GM18519 (cell line): ENCODE measurements at regions not wholly inside any gene's neighbourhood (a gene's known extent, or its start where the extent isn't known, plus 50 kb on each side); places are given as distances from the start of the nearest gene placed in this dataset.

Experiments
- ATAC-seq: cut with Tn5 transposase; IDR thresholded peaks from one replicate; pipeline ENCODE4 v1.9.1; 2021; ENCODE audit warnings: mild to moderate bottlenecking, moderate library complexity; ENCODE audit not compliant: unreplicated experiment, low FRiP score

GRCh38 chr4:111216791-111217190 lies 593.9 kb upstream of the PITX2 start:
- ATAC-seq: no peak

- ATAC-seq: no peak
These were observed 598.5 kb upstream of the PITX2 start for GRCh38 chr4:111221371-111221770.

GRCh38 chr4:111228396-111228795 lies 605.5 kb upstream of the PITX2 start:
- no peak for ATAC-seq

GRCh38 chr4:111228874-111229273 lies 606.0 kb upstream of the PITX2 start:
- no peak for ATAC-seq

DNA sequence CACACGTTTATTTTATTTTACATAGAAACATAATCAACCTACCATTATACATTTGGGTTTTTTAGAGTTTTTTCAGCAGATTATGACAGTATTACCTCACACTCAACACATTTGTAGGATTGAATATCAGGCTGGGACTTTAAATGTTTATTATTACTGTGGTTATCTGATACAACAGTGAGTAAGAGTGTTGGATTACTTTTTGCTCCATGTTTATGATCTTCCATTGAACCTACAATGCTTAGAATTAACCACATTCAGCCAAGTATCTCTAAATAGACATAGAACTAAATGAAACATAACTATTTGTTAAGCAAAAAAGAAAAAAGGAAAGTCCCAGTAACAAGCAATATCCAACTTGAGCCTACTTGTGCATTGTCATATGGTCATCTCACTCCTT lies 607.4 kb upstream of the PITX2 start:
- no peak for ATAC-seq

- ATAC-seq: no peak
These were observed 608.4 kb upstream of the PITX2 start for GRCh38 chr4:111231281-111231680.

- no peak for ATAC-seq
These were observed 612.1 kb upstream of the PITX2 start for GRCh38 chr4:111234939-111235338.

- no peak for ATAC-seq
These were observed 641.0 kb upstream of the PITX2 start for GRCh38 chr4:111263836-111264235.

- ATAC-seq: no peak
These were observed 644.1 kb upstream of the PITX2 start for GRCh38 chr4:111266937-111267336.

DNA sequence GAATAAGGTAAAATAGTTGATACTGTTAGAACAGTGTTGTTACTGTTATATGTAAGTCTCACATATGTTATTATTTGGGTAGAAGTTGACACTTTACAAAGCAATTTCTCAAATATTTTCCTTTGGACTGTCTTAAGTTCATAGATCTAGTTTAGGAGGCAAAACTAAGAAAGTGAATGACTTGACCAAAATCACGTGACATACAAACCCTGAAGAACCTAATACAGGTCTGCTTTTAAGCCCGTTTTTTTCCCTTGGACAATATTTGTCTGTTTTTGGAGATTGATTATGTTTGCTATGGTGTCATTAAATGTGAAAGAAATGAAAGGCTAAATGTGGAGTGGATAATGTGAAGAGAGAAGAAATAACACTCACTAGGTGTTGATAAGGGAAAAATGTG lies 644.9 kb upstream of the PITX2 start:
- ATAC-seq: no peak

DNA sequence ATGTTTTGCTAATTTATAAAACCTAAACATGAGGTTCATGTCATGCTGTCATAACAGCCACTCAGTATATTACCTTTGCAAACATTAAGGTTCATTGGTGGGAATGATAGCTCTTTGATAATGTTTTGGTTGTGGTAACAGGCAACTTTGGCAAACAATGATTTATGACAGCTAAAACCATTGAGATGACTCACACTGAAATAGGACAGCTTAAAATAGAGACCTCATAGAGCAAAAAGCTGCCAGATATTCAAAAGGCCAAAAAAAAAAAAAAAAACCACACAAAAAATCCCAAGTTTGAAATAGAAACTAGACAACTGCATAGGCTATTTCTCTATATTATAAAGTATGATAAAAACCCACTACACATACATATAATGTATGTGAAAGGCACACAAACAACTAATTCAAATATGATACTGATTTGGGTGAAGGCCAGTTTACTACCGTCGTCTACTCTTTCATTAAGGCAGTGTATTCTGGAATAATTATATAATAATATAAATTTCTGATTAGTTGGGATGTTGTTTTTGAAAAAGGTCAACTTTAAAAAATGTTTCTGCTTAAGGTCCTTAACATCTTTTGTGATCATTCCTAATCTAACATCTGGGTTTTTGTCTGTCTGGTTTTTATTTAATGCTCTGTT lies 646.0 kb upstream of the PITX2 start:
- peak; percentile 87 for ATAC-seq

GRCh38 chr4:111269439-111269838 lies 646.6 kb upstream of the PITX2 start:
- no peak for ATAC-seq

GRCh38 chr4:111274060-111274459 lies 651.2 kb upstream of the PITX2 start:
- ATAC-seq: no peak

GRCh38 chr4:111274486-111274885 lies 651.6 kb upstream of the PITX2 start:
- ATAC-seq: no peak

DNA sequence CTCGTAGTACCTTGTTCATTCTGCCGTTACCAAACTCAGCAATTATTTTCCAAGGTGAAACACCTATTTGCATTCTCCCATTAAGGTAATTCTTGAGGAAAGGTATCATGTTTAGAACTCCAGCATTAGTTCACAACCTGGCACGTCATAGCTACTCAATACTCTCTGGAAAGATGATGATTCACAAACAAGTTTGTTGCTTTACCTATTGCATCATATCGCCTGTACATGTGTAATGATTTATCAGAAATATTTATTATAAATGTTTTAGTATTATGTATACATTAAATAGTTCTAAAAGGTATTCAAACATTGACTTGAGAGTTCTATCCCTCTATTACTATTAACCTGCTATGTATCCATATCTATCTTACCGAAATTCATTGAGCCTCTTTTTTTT lies 658.3 kb upstream of the PITX2 start:
- no peak for ATAC-seq

GRCh38 chr4:111282035-111282434 lies 659.2 kb upstream of the PITX2 start:
- no peak for ATAC-seq

DNA sequence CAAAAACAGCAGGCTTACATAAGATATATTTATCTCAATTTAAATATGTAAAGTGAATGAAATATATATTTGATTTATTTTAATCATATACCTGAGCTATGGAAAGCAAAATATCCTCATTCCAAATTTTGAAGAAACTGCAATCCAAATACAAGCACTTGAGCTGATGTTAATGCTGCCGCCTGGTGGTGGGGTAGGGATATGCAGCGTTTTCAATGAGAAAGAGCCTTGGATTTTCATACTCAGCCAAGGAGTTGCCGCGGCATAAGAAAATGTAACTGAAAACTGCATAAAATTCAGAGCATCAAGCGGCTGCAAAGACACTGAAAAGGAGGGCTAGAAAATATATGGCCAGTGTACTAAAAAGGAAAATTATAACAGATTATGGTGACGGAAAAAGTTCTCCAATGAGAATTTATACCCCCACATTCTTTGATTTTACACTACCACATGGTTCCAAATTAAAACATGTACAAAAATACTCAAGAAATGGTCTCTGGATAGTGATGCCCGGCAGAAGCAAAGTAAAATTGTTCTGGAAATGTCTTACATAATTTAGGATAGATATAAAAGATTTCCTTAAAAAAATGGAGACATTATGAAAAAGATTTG lies 660.3 kb upstream of the PITX2 start:
- no peak for ATAC-seq

- ATAC-seq: no peak
These were observed 673.6 kb upstream of the PITX2 start for GRCh38 chr4:111296466-111296865.

DNA sequence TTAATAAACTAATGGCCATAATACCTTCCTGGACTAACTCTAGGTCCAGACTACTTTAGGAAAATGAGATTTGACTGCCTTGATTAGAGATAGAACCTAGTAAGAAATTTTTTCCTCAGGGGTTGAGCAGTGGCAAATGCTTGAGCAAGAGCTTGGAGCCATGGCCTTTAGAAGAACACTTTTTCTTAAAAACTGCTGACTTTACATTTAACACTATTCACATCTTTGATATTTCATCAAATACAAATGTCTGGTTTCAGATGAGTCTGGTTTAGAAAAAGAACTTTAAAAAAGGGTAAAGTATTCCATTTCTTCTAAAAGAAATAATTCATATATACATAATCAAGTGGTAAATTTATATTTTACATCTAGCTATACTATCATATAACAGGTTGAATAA lies 680.9 kb upstream of the PITX2 start:
- no peak for ATAC-seq

DNA sequence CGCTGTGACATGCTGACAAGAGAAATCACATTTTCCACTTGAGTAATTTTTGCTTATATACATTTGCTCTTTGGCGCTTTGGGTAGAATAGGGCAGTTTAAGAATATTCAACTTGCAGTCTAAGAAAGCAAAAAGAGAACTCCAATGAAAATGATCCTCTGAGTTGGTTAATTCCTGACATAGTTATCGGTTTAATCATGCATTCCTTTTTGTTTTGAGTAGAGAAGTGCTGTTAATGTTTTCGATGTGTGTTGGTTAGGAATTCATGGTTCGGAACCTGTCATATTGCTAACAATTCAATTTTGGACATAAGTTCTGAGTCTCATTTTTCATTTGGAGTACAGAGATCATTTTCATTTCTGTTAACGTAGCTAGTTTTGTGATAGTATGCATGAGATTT lies 700.6 kb upstream of the PITX2 start:
- ATAC-seq: no peak

DNA sequence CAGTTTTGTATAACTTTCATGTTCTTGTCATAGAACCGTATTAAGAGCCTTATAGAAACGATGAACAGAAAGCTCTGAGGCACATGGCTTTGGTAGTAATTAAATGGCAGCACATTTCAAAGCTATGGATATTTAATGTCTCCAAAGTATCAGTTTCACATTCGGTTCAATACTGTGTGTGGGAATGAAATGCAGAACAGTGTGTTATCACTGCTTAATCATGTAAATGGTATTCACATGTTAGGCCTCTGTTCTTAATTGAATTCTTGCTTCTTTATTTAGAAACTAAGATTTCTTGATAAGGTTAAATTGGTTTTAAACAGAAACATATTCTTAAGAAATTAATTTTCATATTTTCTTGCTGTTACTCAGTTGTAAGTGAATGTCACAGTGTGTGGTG lies 701.0 kb upstream of the PITX2 start:
- ATAC-seq: no peak

GRCh38 chr4:111326450-111326849 lies 703.6 kb upstream of the PITX2 start:
- no peak for ATAC-seq

- ATAC-seq: no peak
These were observed 707.9 kb upstream of the PITX2 start for GRCh38 chr4:111330786-111331185.
